ENCODE measurements at regions not wholly inside any gene's neighbourhood (a gene's known extent, or its start where the extent isn't known, plus 50 kb on each side); places are given as distances from the start of the nearest gene placed in this dataset.

DNA sequence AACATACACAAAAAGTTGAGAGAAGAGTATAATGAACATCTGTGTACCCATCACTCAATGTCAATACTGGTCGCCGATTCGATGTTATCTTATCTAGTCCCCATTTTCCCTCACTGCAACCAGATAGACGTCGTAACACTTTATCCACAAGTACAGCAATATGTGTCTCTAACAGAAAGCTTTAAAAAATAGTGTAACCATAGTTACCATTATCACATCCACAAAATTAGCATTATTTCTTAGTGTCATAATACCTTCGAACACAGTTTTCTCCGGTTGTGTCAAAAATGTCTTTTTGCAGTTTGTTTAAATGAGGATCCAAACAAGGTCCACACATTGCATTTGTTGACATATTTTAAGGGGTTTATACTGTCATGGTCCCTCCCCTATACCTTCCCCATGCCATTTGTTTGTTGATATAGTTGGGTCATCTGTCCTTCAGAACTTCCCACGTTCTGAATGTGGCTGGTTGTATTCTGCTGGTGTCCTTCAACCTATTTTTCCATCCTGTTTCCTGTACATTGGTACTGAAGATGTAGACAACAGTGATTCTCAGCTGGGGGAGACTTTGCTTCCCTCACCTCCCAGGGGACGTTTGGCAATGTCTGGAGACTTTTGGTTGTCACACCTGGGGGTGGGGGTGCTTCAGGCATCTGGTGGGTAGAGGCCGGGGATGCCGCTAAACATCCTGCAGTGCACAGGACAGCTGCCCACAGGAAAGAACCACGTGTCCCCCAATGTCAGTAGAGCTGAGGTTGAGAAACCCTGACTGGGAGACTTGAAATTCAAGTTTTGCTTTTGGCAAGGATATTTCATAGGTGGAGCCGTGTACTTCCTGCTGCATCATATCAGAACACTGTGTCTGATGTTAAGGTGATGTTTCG lies 72.7 kb upstream of the SPRED2 start:
- DNase-seq (ENCODE audit: low spot score) (no peak), ATAC-seq (ENCODE audit: insufficient number of reproducible peaks, low FRiP score, low read depth) (no peak)
- H3K27me3 ChIP-seq (replicated peaks; ENCODE audit: insufficient read depth) = no peaks in the 10 kb centered on the region
- H3K4me1 ChIP-seq (ENCODE audit: control insufficient read depth in 1 of 2, low read depth in 2 of 2) = no peaks in the 10 kb centered on the region
- H3K4me3 ChIP-seq = no peak overlapping the region
- no peak for TF ChIP-seq CTCF (IDR thresholded peaks at IDR 0.05)
- H3K36me3 ChIP-seq = no peaks in the 10 kb centered on the region
- H3K27ac ChIP-seq = no peak overlapping the region
- H3K9me3 ChIP-seq = no peaks in the 10 kb centered on the region

GRCh38 chr2:65504201-65504600 lies 71.8 kb upstream of the SPRED2 start:
- Histone ChIP-seq H3K27ac (no peak overlapping the region), H3K4me1 (ENCODE audit: control insufficient read depth in 1 of 2, low read depth in 2 of 2) (no peaks in the 10 kb centered on the region), H3K27me3 (replicated peaks; ENCODE audit: insufficient read depth) (no peaks in the 10 kb centered on the region), H3K9me3 (no peaks in the 10 kb centered on the region), H3K4me3 (no peak overlapping the region), H3K36me3 (no peaks in the 10 kb centered on the region)
- ATAC-seq (ENCODE audit: insufficient number of reproducible peaks, low FRiP score, low read depth) (no peak), DNase-seq (ENCODE audit: low spot score) (no peak)
- TF ChIP-seq CTCF (IDR thresholded peaks at IDR 0.05) = no peak

- no peak for TF ChIP-seq CTCF (IDR thresholded peaks at IDR 0.05)
- no peaks in the 10 kb centered on the region for H3K9me3 ChIP-seq
- H3K27ac ChIP-seq = no peak overlapping the region
- H3K4me3 ChIP-seq = no peak overlapping the region
- H3K36me3 ChIP-seq = no peaks in the 10 kb centered on the region
- DNase-seq (ENCODE audit: low spot score) (no peak), ATAC-seq (ENCODE audit: insufficient number of reproducible peaks, low FRiP score, low read depth) (no peak)
- no peaks in the 10 kb centered on the region for H3K4me1 ChIP-seq (ENCODE audit: control insufficient read depth in 1 of 2, low read depth in 2 of 2)
- no peaks in the 10 kb centered on the region for H3K27me3 ChIP-seq (replicated peaks; ENCODE audit: insufficient read depth)
These were observed 71.3 kb upstream of the SPRED2 start for GRCh38 chr2:65503746-65504145.

GRCh38 chr2:65501836-65502235 lies 69.4 kb upstream of the SPRED2 start:
- no peak for DNase-seq (ENCODE audit: low spot score)
- no peak for TF ChIP-seq CTCF (IDR thresholded peaks at IDR 0.05)
- no peak for ATAC-seq (ENCODE audit: insufficient number of reproducible peaks, low FRiP score, low read depth)

DNA sequence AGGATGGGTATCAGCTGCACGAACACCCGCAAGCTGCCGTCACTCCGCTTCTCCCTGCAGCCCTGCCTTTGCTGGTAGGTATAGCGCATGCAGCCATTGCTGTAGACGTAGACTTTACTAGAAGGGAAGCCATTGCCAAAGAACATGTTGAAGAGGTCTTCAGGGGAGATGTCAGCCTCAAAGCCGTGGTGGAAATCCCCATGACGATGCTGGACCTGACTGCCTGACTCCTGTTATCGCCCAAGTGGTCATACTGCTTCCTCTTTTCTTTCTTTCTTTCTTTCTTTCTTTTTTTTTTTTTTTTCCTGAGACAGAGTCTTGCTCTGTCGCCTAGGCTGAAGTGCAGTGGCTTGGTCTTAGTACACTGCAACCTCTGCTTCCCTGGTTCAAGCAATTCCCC lies 68.7 kb upstream of the SPRED2 start:
- H3K4me1 ChIP-seq (ENCODE audit: control insufficient read depth in 1 of 2, low read depth in 2 of 2) = no peaks in the 10 kb centered on the region
- TF ChIP-seq CTCF (IDR thresholded peaks at IDR 0.05) = no peak
- H3K27me3 ChIP-seq (replicated peaks; ENCODE audit: insufficient read depth) = no peaks in the 10 kb centered on the region
- DNase-seq (ENCODE audit: low spot score) = no peak
- H3K27ac ChIP-seq = no peak overlapping the region
- no peak overlapping the region for H3K4me3 ChIP-seq
- no peaks in the 10 kb centered on the region for H3K36me3 ChIP-seq
- no peak for ATAC-seq (ENCODE audit: insufficient number of reproducible peaks, low FRiP score, low read depth)
- no peaks in the 10 kb centered on the region for H3K9me3 ChIP-seq

More at GRCh38 chr2:65501836-65502235, 69.4 kb upstream of the SPRED2 start:
- H3K27me3 ChIP-seq (replicated peaks; ENCODE audit: insufficient read depth) = no peaks in the 10 kb centered on the region
- no peaks in the 10 kb centered on the region for H3K4me1 ChIP-seq (ENCODE audit: control insufficient read depth in 1 of 2, low read depth in 2 of 2)
- H3K9me3 ChIP-seq = no peaks in the 10 kb centered on the region
- no peak overlapping the region for H3K27ac ChIP-seq
- no peaks in the 10 kb centered on the region for H3K36me3 ChIP-seq
- no peak overlapping the region for H3K4me3 ChIP-seq
